OCI-LY1 (cell line): ENCODE measurements at regions not wholly inside any gene's neighbourhood (a gene's known extent, or its start where the extent isn't known, plus 50 kb on each side); places are given as distances from the start of the nearest gene placed in this dataset.

ENCODE experiments used
- H2AFZ ChIP-seq: fragments of 200-600 bp; sonication (generic), shearing (Covaris generic); 2 replicates; pipeline ENCODE4 v1.6.0; 2014; ENCODE audit warnings: antibody characterized with exemption, mild to moderate bottlenecking, low read length
- H3F3A ChIP-seq: fragments of 200-600 bp; sonication (generic), shearing (Covaris generic); 2 replicates; pipeline ENCODE4 v1.6.0; 2014; ENCODE audit warnings: mild to moderate bottlenecking, antibody characterized with exemption, low read length, moderate library complexity; ENCODE audit not compliant: insufficient read depth
- H3K27ac ChIP-seq: fragments of 200-600 bp; sonication (generic); 2 replicates; pipeline ENCODE4 v1.5.1; 2014; ENCODE audit warnings: low read length, mixed run types, mild to moderate bottlenecking, low read depth; ENCODE audit not compliant: poor library complexity, severe bottlenecking
- H3K27me3 ChIP-seq: fragments of 200-600 bp; sonication (generic); 2 replicates; pipeline ENCODE4 v1.6.0; 2014; ENCODE audit warnings: antibody characterized with exemption, mild to moderate bottlenecking, low read length, moderate library complexity; ENCODE audit not compliant: insufficient read depth
- H3K36me3 ChIP-seq: fragments of 200-600 bp; sonication (generic); 2 replicates; pipeline ENCODE4 v1.6.1; 2014; ENCODE audit warnings: mild to moderate bottlenecking, antibody characterized with exemption, low read length, moderate library complexity, mixed read lengths; ENCODE audit not compliant: insufficient read depth
- H3K4me1 ChIP-seq: fragments of 200-600 bp; sonication (generic); 2 replicates; pipeline ENCODE4 v1.5.1; 2014; ENCODE audit warnings: mild to moderate bottlenecking, low read length, moderate library complexity; ENCODE audit not compliant: insufficient read depth, severe bottlenecking
- H3K4me2 ChIP-seq: fragments of 200-600 bp; sonication (generic), shearing (Covaris generic); 2 replicates; pipeline ENCODE4 v1.6.1; 2014; ENCODE audit warnings: low read length
- H3K4me3 ChIP-seq: fragments of 200-600 bp; sonication (generic); 2 replicates; pipeline ENCODE4 v1.5.1; 2014; ENCODE audit warnings: low read length, low read depth, mild to moderate bottlenecking, mixed read lengths; ENCODE audit not compliant: poor library complexity, severe bottlenecking
- H3K79me2 ChIP-seq: fragments of 200-600 bp; shearing (Covaris generic); 2 replicates; pipeline ENCODE4 v1.6.1; 2016; ENCODE audit warnings: mixed run types, low read length, mixed read lengths; ENCODE audit not compliant: insufficient read depth
- H3K9ac ChIP-seq: fragments of 200-600 bp; sonication (generic), shearing (Covaris generic); 2 replicates; pipeline ENCODE4 v1.6.1; 2014; ENCODE audit warnings: mild to moderate bottlenecking, low read length, mixed read lengths
- H3K9me2 ChIP-seq: fragments of 200-600 bp; sonication (generic), shearing (Covaris generic); 2 replicates; pipeline ENCODE4 v1.6.1; 2014; ENCODE audit warnings: low read depth, mild to moderate bottlenecking, low read length, mixed read lengths
- H3K9me3 ChIP-seq: fragments of 200-600 bp; shearing (Covaris generic); 2 replicates; pipeline ENCODE4 v1.6.1; 2014; ENCODE audit warnings: low read length, mixed read lengths
- H4K20me1 ChIP-seq: fragments of 200-600 bp; sonication (generic), shearing (Covaris generic); 2 replicates; pipeline ENCODE4 v1.6.0; 2016; ENCODE audit warnings: mild to moderate bottlenecking, low read length; ENCODE audit not compliant: insufficient read depth
- CTCF ChIP-seq: fragments of 200-600 bp; sonication (generic), shearing (Covaris generic); IDR thresholded peaks from 2 replicates; pipeline ENCODE4 v1.5.1; 2017; ENCODE audit warnings: mild to moderate bottlenecking, antibody characterized with exemption, low read length, moderate library complexity, mixed read lengths
- EZH2 ChIP-seq: fragments of 200-600 bp; sonication (generic), shearing (Covaris generic); IDR thresholded peaks from 2 replicates; pipeline ENCODE4 v1.8.0; 2017; ENCODE audit warnings: borderline replicate concordance, mixed run types, mild to moderate bottlenecking, antibody characterized with exemption, low read length, moderate library complexity, mixed read lengths

GRCh38 chr2:37826611-37827010, 98.5 kb upstream of the RMDN2 start:
- Histone ChIP-seq H3K9me3 (no peaks in the 10 kb centered on the region), H3K4me3 (no peak overlapping the region), H3K4me1 (peaks cover 5% of the 10 kb centered on the region), H3K9ac (no peak overlapping the region), H3F3A (no peaks in the 10 kb centered on the region), H2AFZ (no peak overlapping the region), H3K27ac (no peak overlapping the region), H3K4me2 (no peak overlapping the region), H3K27me3 (no peaks in the 10 kb centered on the region), H3K9me2 (no peaks in the 10 kb centered on the region), H3K36me3 (no peaks in the 10 kb centered on the region), H3K79me2 (no peaks in the 10 kb centered on the region), H4K20me1 (no peaks in the 10 kb centered on the region)
- TF ChIP-seq CTCF (no peak), EZH2 (no peak)

DNA sequence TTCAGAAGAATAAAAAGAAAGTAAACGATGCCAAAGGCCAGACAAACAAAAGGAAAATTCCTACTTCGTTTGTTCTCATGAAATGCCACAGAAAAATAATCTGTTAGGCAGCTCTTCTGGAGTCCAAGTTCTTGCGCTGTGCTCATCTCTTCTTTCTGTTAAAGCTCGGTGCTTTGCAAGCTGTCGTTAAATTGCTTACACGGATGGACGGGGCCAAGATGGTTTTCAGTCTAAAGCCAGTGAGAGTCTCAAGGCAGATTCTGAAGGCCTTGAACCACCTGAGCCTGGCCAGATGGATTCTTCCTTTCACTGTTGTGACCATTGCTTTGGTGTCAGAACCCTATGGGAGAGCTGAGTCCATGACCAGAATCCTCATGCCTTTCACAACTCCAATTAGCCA, 97.6 kb upstream of the RMDN2 start:
- no peaks in the 10 kb centered on the region for H3K27me3 ChIP-seq
- no peaks in the 10 kb centered on the region for H3K9me3 ChIP-seq
- TF ChIP-seq CTCF (no peak), EZH2 (no peak)
- H2AFZ ChIP-seq, result no peak overlapping the region
- no peak overlapping the region for H3K27ac ChIP-seq
- H3K4me3 ChIP-seq, result no peak overlapping the region
- H3K4me1 ChIP-seq, result peaks cover 5% of the 10 kb centered on the region
- no peaks in the 10 kb centered on the region for H3K9me2 ChIP-seq
- no peak overlapping the region for H3K9ac ChIP-seq
- H3K79me2 ChIP-seq, result no peaks in the 10 kb centered on the region
- no peaks in the 10 kb centered on the region for H3K36me3 ChIP-seq
- no peaks in the 10 kb centered on the region for H4K20me1 ChIP-seq
- H3F3A ChIP-seq, result no peaks in the 10 kb centered on the region
- no peak overlapping the region for H3K4me2 ChIP-seq

DNA sequence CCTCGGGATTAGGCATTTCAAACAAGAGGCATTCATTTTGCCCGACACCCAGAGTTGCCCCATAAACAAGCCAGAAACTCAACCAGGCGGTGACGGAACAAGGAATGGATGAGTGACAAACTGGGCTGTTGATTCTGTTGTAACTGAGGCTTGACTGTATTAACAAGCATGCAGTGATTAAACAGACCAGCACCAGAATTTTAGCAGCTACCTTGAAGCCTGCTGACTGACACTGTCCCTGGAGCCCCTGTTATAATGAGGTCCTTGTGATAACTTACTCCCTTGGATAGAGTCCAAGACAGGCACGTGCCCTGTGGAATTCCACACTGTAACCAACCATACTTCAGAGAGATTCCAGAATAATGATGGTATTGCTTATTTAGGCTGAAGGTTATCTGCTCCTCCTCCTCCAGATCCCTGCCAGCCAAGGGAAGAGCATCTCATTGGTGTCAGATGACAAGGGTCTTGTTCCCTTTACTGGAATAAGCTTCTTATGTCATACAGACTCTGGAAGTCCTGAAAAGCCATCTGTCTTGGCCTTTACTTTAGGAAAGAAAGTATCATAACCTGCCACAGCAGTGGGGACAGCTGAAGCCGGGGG, 97.1 kb upstream of the RMDN2 start:
- no peaks in the 10 kb centered on the region for H3K79me2 ChIP-seq
- no peaks in the 10 kb centered on the region for H3K27me3 ChIP-seq
- H3K9me3 ChIP-seq, result no peaks in the 10 kb centered on the region
- no peaks in the 10 kb centered on the region for H3K9me2 ChIP-seq
- no peaks in the 10 kb centered on the region for H3K36me3 ChIP-seq
- H3K4me3 ChIP-seq, result no peak overlapping the region
- H4K20me1 ChIP-seq, result no peaks in the 10 kb centered on the region
- no peak overlapping the region for H3K4me2 ChIP-seq
- H3K9ac ChIP-seq, result no peak overlapping the region
- TF ChIP-seq CTCF (no peak), EZH2 (no peak)
- H3K4me1 ChIP-seq, result no peaks in the 10 kb centered on the region
- no peak overlapping the region for H2AFZ ChIP-seq
- H3F3A ChIP-seq, result no peaks in the 10 kb centered on the region
- H3K27ac ChIP-seq, result no peak overlapping the region
